ENCODE measurements at regions not wholly inside any gene's neighbourhood (a gene's known extent, or its start where the extent isn't known, plus 50 kb on each side); places are given as distances from the start of the nearest gene placed in this dataset.

- H3K27ac Mint-ChIP-seq (ENCODE audit: unreplicated experiment): no peak overlapping the region
- TF ChIP-seq, protein P1, sequence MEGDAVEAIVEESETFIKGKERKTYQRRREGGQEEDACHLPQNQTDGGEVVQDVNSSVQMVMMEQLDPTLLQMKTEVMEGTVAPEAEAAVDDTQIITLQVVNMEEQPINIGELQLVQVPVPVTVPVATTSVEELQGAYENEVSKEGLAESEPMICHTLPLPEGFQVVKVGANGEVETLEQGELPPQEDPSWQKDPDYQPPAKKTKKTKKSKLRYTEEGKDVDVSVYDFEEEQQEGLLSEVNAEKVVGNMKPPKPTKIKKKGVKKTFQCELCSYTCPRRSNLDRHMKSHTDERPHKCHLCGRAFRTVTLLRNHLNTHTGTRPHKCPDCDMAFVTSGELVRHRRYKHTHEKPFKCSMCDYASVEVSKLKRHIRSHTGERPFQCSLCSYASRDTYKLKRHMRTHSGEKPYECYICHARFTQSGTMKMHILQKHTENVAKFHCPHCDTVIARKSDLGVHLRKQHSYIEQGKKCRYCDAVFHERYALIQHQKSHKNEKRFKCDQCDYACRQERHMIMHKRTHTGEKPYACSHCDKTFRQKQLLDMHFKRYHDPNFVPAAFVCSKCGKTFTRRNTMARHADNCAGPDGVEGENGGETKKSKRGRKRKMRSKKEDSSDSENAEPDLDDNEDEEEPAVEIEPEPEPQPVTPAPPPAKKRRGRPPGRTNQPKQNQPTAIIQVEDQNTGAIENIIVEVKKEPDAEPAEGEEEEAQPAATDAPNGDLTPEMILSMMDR (IDR thresholded peaks at IDR 0.05; ENCODE audit: insufficient read depth in 1 of 2, low read depth in 1 of 2, low read length in 1 of 2, severe bottlenecking in 1 of 2, unreplicated experiment in 1 of 2): no peak
- CTCF ChIA-PET: interaction anchor here (1.1 to 1.2 kb wide), 2 partner anchors 89 to 91 kb away, joined by 5 to 9 read pairs; no protein-coding TSS in a partner anchor
- Histone ChIP-seq H3K27me3 (replicated peaks; ENCODE audit: control insufficient read depth, insufficient read depth, low read length) (no peaks in the 10 kb centered on the region), H3K9me3 (no peaks in the 10 kb centered on the region), H3K4me3 (ENCODE audit: low read depth, low read length) (no peak overlapping the region), H3K36me3 (ENCODE audit: control insufficient read depth, insufficient read depth, low read length) (no peaks in the 10 kb centered on the region), H3K4me1 (0 out of 2 replicates have a peak, but pooled peaks cover 1% of the 10 kb centered on the region)
- no peaks in the 10 kb centered on the region for H3K27me3 Mint-ChIP-seq (ENCODE audit: insufficient read depth, unreplicated experiment)
- POLR2A ChIA-PET: interaction anchor here (0.5 kb wide), 1 partner anchor 141 kb away, joined by 3 read pairs; no protein-coding TSS in a partner anchor
- H3K4me3 Mint-ChIP-seq (ENCODE audit: unreplicated experiment): no peak overlapping the region
- peaks cover 5% of the 10 kb centered on the region for H3K4me1 Mint-ChIP-seq (ENCODE audit: low read depth, unreplicated experiment)
- DNase-seq: no peak
- no TSS peak for BruUV-seq (replicated peaks)
- H3K9me3 Mint-ChIP-seq (ENCODE audit: unreplicated experiment): no peaks in the 10 kb centered on the region
- no peaks in the 10 kb centered on the region for H3K36me3 Mint-ChIP-seq (ENCODE audit: insufficient read depth, unreplicated experiment)
- intact Hi-C loops (cut with micrococcal nuclease; ENCODE audit: unreplicated experiment): loop anchor here (1.0 to 2.0 kb wide), 2 partner anchors 36 to 89 kb away; no protein-coding TSS in a partner anchor
These were observed 147.7 kb downstream of the SH3BGRL2 start for GRCh38 chr6:79778816-79779215.

- BruUV-seq (replicated peaks): no TSS peak
- H3K36me3 Mint-ChIP-seq (ENCODE audit: insufficient read depth, unreplicated experiment): no peaks in the 10 kb centered on the region
- intact Hi-C loops (cut with micrococcal nuclease; ENCODE audit: unreplicated experiment): loop anchor here (1.0 to 2.0 kb wide), 2 partner anchors 37 to 90 kb away; no protein-coding TSS in a partner anchor
- Histone ChIP-seq H3K36me3 (ENCODE audit: control insufficient read depth, insufficient read depth, low read length) (no peaks in the 10 kb centered on the region), H3K27me3 (replicated peaks; ENCODE audit: control insufficient read depth, insufficient read depth, low read length) (no peaks in the 10 kb centered on the region), H3K4me3 (ENCODE audit: low read depth, low read length) (no peak overlapping the region), H3K9me3 (no peaks in the 10 kb centered on the region), H3K4me1 (no peaks in the 10 kb centered on the region)
- TF ChIP-seq, protein P1 (IDR thresholded peaks at IDR 0.05; ENCODE audit: insufficient read depth in 1 of 2, low read depth in 1 of 2, low read length in 1 of 2, severe bottlenecking in 1 of 2, unreplicated experiment in 1 of 2): peak; percentile 75 to 81
- ChIA-PET POLR2A (interaction anchor here (0.5 kb wide), 1 partner anchor 142 kb away, joined by 3 read pairs; no protein-coding TSS in a partner anchor), CTCF (interaction anchor here (1.1 to 1.2 kb wide), 2 partner anchors 90 to 91 kb away, joined by 5 to 9 read pairs; no protein-coding TSS in a partner anchor)
- H3K4me3 Mint-ChIP-seq (ENCODE audit: unreplicated experiment): peak overlapping the region; percentile 56
- H3K4me1 Mint-ChIP-seq (ENCODE audit: low read depth, unreplicated experiment): no peaks in the 10 kb centered on the region
- no peak overlapping the region for H3K27ac Mint-ChIP-seq (ENCODE audit: unreplicated experiment)
- H3K27me3 Mint-ChIP-seq (ENCODE audit: insufficient read depth, unreplicated experiment): no peaks in the 10 kb centered on the region
- DNase-seq: peak; percentile 48 to 76
- no peaks in the 10 kb centered on the region for H3K9me3 Mint-ChIP-seq (ENCODE audit: unreplicated experiment)
These were observed 146.8 kb downstream of the SH3BGRL2 start for GRCh38 chr6:79777713-79778579.

DNA sequence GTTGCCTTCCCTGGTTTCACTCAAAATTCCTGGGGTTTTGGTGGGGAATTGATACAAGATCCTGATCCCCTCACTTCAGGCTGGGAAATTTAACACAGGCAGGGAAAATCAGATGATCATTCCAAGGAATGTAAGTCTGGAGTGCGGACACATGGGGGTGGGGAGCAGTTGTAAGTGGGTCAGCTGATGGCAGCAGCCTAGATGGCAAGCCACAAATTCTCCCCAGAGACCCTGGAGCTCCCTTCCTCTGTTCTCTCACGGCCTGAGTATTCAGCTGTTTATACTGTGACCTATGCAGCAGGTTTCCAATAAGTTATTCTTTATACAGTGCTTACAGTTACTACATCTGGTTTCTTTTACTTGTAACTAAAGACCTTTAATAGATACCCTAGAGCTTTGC is 144.9 kb downstream of the SH3BGRL2 start:
- Mint-ChIP-seq H3K27me3 (ENCODE audit: insufficient read depth, unreplicated experiment) (no peaks in the 10 kb centered on the region), H3K4me1 (ENCODE audit: low read depth, unreplicated experiment) (no peaks in the 10 kb centered on the region), H3K27ac (ENCODE audit: unreplicated experiment) (no peak overlapping the region), H3K9me3 (ENCODE audit: unreplicated experiment) (no peaks in the 10 kb centered on the region), H3K36me3 (ENCODE audit: insufficient read depth, unreplicated experiment) (no peaks in the 10 kb centered on the region), H3K4me3 (ENCODE audit: unreplicated experiment) (no peak overlapping the region)
- POLR2A ChIA-PET: no interaction called here
- intact Hi-C loops (cut with micrococcal nuclease; ENCODE audit: unreplicated experiment): no loop called here
- TF ChIP-seq, protein P1 (IDR thresholded peaks at IDR 0.05; ENCODE audit: insufficient read depth in 1 of 2, low read depth in 1 of 2, low read length in 1 of 2, severe bottlenecking in 1 of 2, unreplicated experiment in 1 of 2): no peak
- no peak overlapping the region for H3K4me3 ChIP-seq (ENCODE audit: low read depth, low read length)
- no peaks in the 10 kb centered on the region for H3K4me1 ChIP-seq
- no peak for DNase-seq
- BruUV-seq (replicated peaks): no TSS peak
- H3K36me3 ChIP-seq (ENCODE audit: control insufficient read depth, insufficient read depth, low read length): no peaks in the 10 kb centered on the region
- H3K27me3 ChIP-seq (replicated peaks; ENCODE audit: control insufficient read depth, insufficient read depth, low read length): no peaks in the 10 kb centered on the region
- no peaks in the 10 kb centered on the region for H3K9me3 ChIP-seq
- CTCF ChIA-PET: no interaction called here

Data from Caco-2 (cell line).